ENCODE measurements at regions not wholly inside any gene's neighbourhood (a gene's known extent, or its start where the extent isn't known, plus 50 kb on each side); places are given as distances from the start of the nearest gene placed in this dataset.

GRCh38 chr12:66776974-66777373 lies 98.1 kb upstream of the GRIP1 start:
- FAIRE-seq (no peak), DNase-seq (ENCODE audit: low read depth, low spot score) (no peak)
- Histone ChIP-seq H3K9me1 (ENCODE audit: control insufficient read depth, extremely low read depth, insufficient read depth, low read length) (no peaks in the 10 kb centered on the region), H2AFZ (ENCODE audit: control insufficient read depth, low read length) (no peak overlapping the region), H3K27ac (ENCODE audit: control insufficient read depth, insufficient read depth, low read length) (no peak overlapping the region), H3K36me3 (ENCODE audit: control insufficient read depth in 2 of 2, extremely low read depth in 1 of 2, insufficient read depth in 2 of 2, low read length in 2 of 2) (no peaks in the 10 kb centered on the region), H3K27me3 (ENCODE audit: control insufficient read depth, extremely low read depth, insufficient read depth, low read length) (no peaks in the 10 kb centered on the region), H3K9me3 (ENCODE audit: control insufficient read depth, low read depth, low read length) (no peaks in the 10 kb centered on the region), H3K4me1 (ENCODE audit: control insufficient read depth, extremely low read depth, insufficient read depth, low read length) (peaks cover 3% of the 10 kb centered on the region), H4K20me1 (ENCODE audit: control insufficient read depth, extremely low read depth, insufficient read depth, low read length) (no peaks in the 10 kb centered on the region), H3K4me3 (ENCODE audit: control insufficient read depth in 2 of 3, extremely low read depth in 1 of 3, insufficient read depth in 2 of 3, low read depth in 1 of 3, low read length in 3 of 3) (no peak overlapping the region), H3K9ac (ENCODE audit: control insufficient read depth, extremely low read depth, insufficient read depth, low read length) (no peak overlapping the region), H3K79me2 (ENCODE audit: control insufficient read depth, insufficient read depth, low read length) (no peaks in the 10 kb centered on the region), H3K4me2 (ENCODE audit: control insufficient read depth, extremely low read depth, insufficient read depth, low read depth, low read length) (no peak overlapping the region)
- TF ChIP-seq EZH2 (IDR thresholded peaks at IDR 0.05; ENCODE audit: low read length), result no peak
- TF ChIP-seq, protein P1, sequence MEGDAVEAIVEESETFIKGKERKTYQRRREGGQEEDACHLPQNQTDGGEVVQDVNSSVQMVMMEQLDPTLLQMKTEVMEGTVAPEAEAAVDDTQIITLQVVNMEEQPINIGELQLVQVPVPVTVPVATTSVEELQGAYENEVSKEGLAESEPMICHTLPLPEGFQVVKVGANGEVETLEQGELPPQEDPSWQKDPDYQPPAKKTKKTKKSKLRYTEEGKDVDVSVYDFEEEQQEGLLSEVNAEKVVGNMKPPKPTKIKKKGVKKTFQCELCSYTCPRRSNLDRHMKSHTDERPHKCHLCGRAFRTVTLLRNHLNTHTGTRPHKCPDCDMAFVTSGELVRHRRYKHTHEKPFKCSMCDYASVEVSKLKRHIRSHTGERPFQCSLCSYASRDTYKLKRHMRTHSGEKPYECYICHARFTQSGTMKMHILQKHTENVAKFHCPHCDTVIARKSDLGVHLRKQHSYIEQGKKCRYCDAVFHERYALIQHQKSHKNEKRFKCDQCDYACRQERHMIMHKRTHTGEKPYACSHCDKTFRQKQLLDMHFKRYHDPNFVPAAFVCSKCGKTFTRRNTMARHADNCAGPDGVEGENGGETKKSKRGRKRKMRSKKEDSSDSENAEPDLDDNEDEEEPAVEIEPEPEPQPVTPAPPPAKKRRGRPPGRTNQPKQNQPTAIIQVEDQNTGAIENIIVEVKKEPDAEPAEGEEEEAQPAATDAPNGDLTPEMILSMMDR (optimal IDR thresholded peaks at IDR 0.05 in 1 of 3, IDR thresholded peaks at IDR 0.05 in 1 of 3, conservative IDR thresholded peaks at IDR 0.05 in 1 of 3; ENCODE audit: extremely low read depth in 1 of 3, insufficient read depth in 2 of 3, low read length in 3 of 3), result no peak
- dilution Hi-C loops (cut with MboI; ENCODE audit: extremely low pct_ligation_motif_present, low sequenced_read_pairs), result no loop called here

DNA sequence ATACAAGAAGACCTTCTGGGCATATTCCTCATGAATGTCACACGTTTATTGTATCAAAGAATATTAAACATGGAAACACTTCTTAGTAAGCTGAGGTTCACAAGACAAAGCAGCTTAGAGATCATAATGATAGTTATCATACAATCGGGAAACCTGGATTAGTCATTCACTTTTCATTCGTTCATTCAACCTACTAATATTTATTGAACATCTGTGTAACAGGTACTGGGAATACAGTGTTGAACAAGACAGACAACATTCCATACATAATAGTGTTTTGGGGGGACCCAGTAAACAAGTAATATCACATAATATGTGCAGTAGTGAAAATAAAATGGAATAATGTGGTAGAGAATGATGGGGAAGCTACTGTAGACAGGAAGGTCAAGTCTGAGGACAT lies 100.6 kb upstream of the GRIP1 start:
- Histone ChIP-seq H3K4me1 (ENCODE audit: control insufficient read depth, extremely low read depth, insufficient read depth, low read length) (peaks cover 3% of the 10 kb centered on the region), H3K9me1 (ENCODE audit: control insufficient read depth, extremely low read depth, insufficient read depth, low read length) (no peaks in the 10 kb centered on the region), H3K27me3 (ENCODE audit: control insufficient read depth, extremely low read depth, insufficient read depth, low read length) (no peaks in the 10 kb centered on the region), H3K79me2 (ENCODE audit: control insufficient read depth, insufficient read depth, low read length) (no peaks in the 10 kb centered on the region), H3K9me3 (ENCODE audit: control insufficient read depth, low read depth, low read length) (no peaks in the 10 kb centered on the region), H3K9ac (ENCODE audit: control insufficient read depth, extremely low read depth, insufficient read depth, low read length) (no peak overlapping the region), H3K27ac (ENCODE audit: control insufficient read depth, insufficient read depth, low read length) (no peak overlapping the region), H3K4me3 (ENCODE audit: control insufficient read depth in 2 of 3, extremely low read depth in 1 of 3, insufficient read depth in 2 of 3, low read depth in 1 of 3, low read length in 3 of 3) (no peak overlapping the region), H4K20me1 (ENCODE audit: control insufficient read depth, extremely low read depth, insufficient read depth, low read length) (no peaks in the 10 kb centered on the region), H3K4me2 (ENCODE audit: control insufficient read depth, extremely low read depth, insufficient read depth, low read depth, low read length) (no peak overlapping the region), H2AFZ (ENCODE audit: control insufficient read depth, low read length) (no peak overlapping the region), H3K36me3 (ENCODE audit: control insufficient read depth in 2 of 2, extremely low read depth in 1 of 2, insufficient read depth in 2 of 2, low read length in 2 of 2) (no peaks in the 10 kb centered on the region)
- no peak for DNase-seq (ENCODE audit: low read depth, low spot score)
- TF ChIP-seq, protein P1 (optimal IDR thresholded peaks at IDR 0.05 in 1 of 3, IDR thresholded peaks at IDR 0.05 in 1 of 3, conservative IDR thresholded peaks at IDR 0.05 in 1 of 3; ENCODE audit: extremely low read depth in 1 of 3, insufficient read depth in 2 of 3, low read length in 3 of 3), result no peak
- no peak for FAIRE-seq
- dilution Hi-C loops (cut with MboI; ENCODE audit: extremely low pct_ligation_motif_present, low sequenced_read_pairs), result no loop called here

Data from keratinocyte (primary cell).